Liver (tissue), 8 donors: ENCODE measurements at regions not wholly inside any gene's neighbourhood (a gene's known extent, or its start where the extent isn't known, plus 50 kb on each side); places are given as distances from the start of the nearest gene placed in this dataset.

Experiments used
- DNase-seq: peaks from one replicate; pipeline ENCODE4 v3.0.0-alpha.2; 2017; ENCODE audit warnings: low spot score
- H3K27ac ChIP-seq, 2 donors: one replicate each; pipeline ENCODE4 v1.7.0; 2013; ENCODE audit warnings: inconsistent platforms in 2 of 2, low read length in 2 of 2, control low read depth in 1 of 2, low read depth in 1 of 2, mild to moderate bottlenecking in 1 of 2
- H3K27me3 ChIP-seq, 4 donors: one replicate each; pipeline versions ENCODE4 v1.6.1 to v1.7.0; 2013; ENCODE audit warnings: low read length in 3 of 4, inconsistent platforms in 1 of 4, mild to moderate bottlenecking in 1 of 4, moderate library complexity in 1 of 4; ENCODE audit not compliant: control insufficient read depth in 4 of 4, insufficient read depth in 4 of 4
- H3K36me3 ChIP-seq, 4 donors: one replicate each; pipeline versions ENCODE4 v1.6.1 to v1.7.0; 2013; ENCODE audit warnings: low read length in 3 of 4, mild to moderate bottlenecking in 3 of 4, low read depth in 1 of 4, moderate library complexity in 1 of 4; ENCODE audit not compliant: control insufficient read depth in 4 of 4, insufficient read depth in 3 of 4
- H3K4me1 ChIP-seq, 4 donors: one replicate each; pipeline versions ENCODE4 v1.6.1 to v1.7.0; 2013; ENCODE audit warnings: low read length in 3 of 4, mild to moderate bottlenecking in 3 of 4, moderate library complexity in 1 of 4; ENCODE audit not compliant: control insufficient read depth in 4 of 4, insufficient read depth in 4 of 4
- H3K4me3 ChIP-seq, 3 donors: one replicate each; pipeline versions ENCODE4 v1.6.1 to v1.7.0; 2013; ENCODE audit warnings: low read length in 3 of 3, control low read depth in 1 of 3, low read depth in 1 of 3, mild to moderate bottlenecking in 1 of 3
- H3K9ac ChIP-seq, 2 donors: one replicate each; pipeline ENCODE4 v1.7.0; 2013; ENCODE audit warnings: low read length in 2 of 2, mild to moderate bottlenecking in 2 of 2, moderate library complexity in 2 of 2, control low read depth in 1 of 2, low read depth in 1 of 2
- H3K9me3 ChIP-seq, 4 donors: one replicate each; pipeline versions ENCODE4 v1.6.1 to v1.7.0; 2013; ENCODE audit warnings: low read length in 3 of 4; ENCODE audit not compliant: control insufficient read depth in 4 of 4
- FOXA1 ChIP-seq: IDR thresholded peaks from 2 replicates; pipeline ENCODE4 v1.6.1; 2016; ENCODE audit warnings: antibody characterized with exemption
- FOXA2 ChIP-seq: IDR thresholded peaks from 2 replicates; pipeline ENCODE4 v1.6.1; 2016; ENCODE audit warnings: antibody characterized with exemption
- GABPA ChIP-seq, 2 donors: IDR thresholded peaks in 1 of 2; conservative IDR thresholded peaks in 1 of 2; 2 replicates each; pipeline ENCODE4 v1.6.1; 2016; ENCODE audit warnings: antibody characterized with exemption in 2 of 2, mild to moderate bottlenecking in 1 of 2, moderate library complexity in 1 of 2
- HNF4A ChIP-seq, 2 donors: conservative IDR thresholded peaks; 2 replicates each; pipeline ENCODE4 v1.6.1; 2016; ENCODE audit warnings: antibody characterized with exemption in 2 of 2, mild to moderate bottlenecking in 2 of 2
- JUND ChIP-seq, 2 donors: IDR thresholded peaks; 2 replicates each; pipeline ENCODE4 v1.6.1; 2016; ENCODE audit warnings: antibody characterized with exemption in 2 of 2
- NR2F2 ChIP-seq: IDR thresholded peaks from 2 replicates; pipeline ENCODE4 v1.6.1; 2016; ENCODE audit warnings: antibody characterized with exemption
- RXRA ChIP-seq, 2 donors: IDR thresholded peaks; 2 replicates each; pipeline ENCODE4 v1.6.1; 2017 to 2018; ENCODE audit warnings: antibody characterized with exemption in 2 of 2, mild to moderate bottlenecking in 1 of 2
- SP1 ChIP-seq: IDR thresholded peaks from 2 replicates; pipeline ENCODE4 v1.6.1; 2018; ENCODE audit warnings: antibody characterized with exemption, mild to moderate bottlenecking
- YY1 ChIP-seq: IDR thresholded peaks from 2 replicates; pipeline ENCODE4 v1.6.1; 2016; ENCODE audit warnings: antibody characterized with exemption, mild to moderate bottlenecking
- WGBS: extraction: QIAGEN DNeasy Blood & Tissue Kit; methylation state at CpG from one replicate; pipeline ENCODE4 v1.1.7; 2013; 5-methylcytosine and 5-hydroxymethylcytosine counted together
- TF ChIP-seq, protein P1 (sequence below): IDR thresholded peaks from 2 replicates; pipeline ENCODE4 v1.6.1; 2016; ENCODE audit warnings: antibody characterized with exemption
- TF ChIP-seq, protein P2 (sequence below): IDR thresholded peaks from 2 replicates; pipeline ENCODE4 v1.6.1; 2016; ENCODE audit warnings: antibody characterized with exemption
- TF ChIP-seq, protein P3 (sequence below): IDR thresholded peaks from 2 replicates; pipeline ENCODE4 v1.6.1; 2016; ENCODE audit warnings: antibody characterized with exemption, mild to moderate bottlenecking
- TF ChIP-seq, protein P4 (sequence below): fragments of 150-350 bp; IDR thresholded peaks from 2 replicates; pipeline ENCODE4 v1.5.1; 2017; ENCODE audit warnings: improper control_type of control experiment, low read depth, low read length; ENCODE audit not compliant: missing input control
- donor health status: healthy.
- donor health status: healthy.
- donor health status: healthy.
- donor health status: healthy.
- donor health status: healthy.

DNA sequence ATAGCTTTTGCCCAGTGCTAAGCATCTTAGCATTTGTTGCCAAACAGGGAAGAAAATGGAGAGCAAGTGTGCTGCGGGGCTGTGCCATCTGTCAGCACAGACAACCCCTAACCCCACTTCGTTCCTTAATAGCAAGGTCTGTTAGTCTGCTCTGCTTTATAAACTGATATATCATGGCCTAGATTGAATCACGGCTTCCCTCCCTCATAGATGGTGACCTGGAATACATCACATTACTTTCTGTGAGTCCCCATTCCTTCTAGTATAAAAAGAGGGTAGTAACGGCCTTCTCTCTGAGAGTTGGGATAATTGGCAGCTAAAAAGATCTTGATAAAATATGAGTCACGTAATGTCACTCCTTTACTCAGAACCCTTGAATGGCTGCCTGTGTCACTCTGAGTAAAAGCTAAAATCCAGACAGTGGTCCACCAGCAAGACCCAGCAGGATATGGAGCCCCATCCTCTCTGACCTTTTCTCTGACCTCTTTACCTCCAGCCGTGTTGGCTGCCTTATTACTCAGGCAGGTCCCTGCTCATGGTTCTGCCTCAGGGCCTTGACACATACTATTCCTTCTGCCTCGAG, 151.7 kb downstream of the DLEU7 start:
- TF ChIP-seq JUND (IDR thresholded peaks at IDR 0.05) (no peak), YY1 (no peak), HNF4A (conservative IDR thresholded peaks at IDR 0.05) (no peak)
- Histone ChIP-seq H3K4me1 (no peaks in the 10 kb centered on the region), H3K9me3 (no peaks in the 10 kb centered on the region), H3K36me3 (no peaks in the 10 kb centered on the region), H3K9ac (no peak overlapping the region), H3K27me3 (no peaks in the 10 kb centered on the region), H3K27ac (no peak overlapping the region), H3K4me3 (no peak overlapping the region)
- DNase-seq: no peak
- WGBS: 73% methylated on average over 7 of the region's 7 CpGs

DNA sequence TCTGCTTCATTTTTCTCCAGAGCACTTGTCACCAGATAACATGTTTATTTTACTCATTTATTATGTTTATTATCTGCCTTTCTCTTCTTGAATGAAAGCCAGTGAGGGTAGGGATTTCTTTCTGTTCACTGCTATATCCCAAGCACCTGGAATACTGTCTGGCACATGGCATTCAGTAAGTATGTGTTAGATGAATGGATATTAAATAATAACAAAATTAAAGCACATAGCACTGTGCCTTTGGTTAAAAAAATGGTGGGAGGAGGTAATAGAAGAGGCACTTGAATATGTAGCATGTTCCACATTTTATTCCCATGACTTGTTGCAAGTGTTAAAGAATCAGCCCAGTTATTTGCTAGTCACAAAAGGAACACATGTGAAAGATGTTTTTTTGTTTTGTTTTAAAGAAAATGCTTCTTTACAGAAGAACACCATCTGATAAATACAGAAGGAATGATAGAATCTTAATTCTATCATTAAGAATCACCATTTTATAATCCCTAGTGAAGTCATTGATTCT, 151.0 kb downstream of the DLEU7 start:
- H3K4me1 ChIP-seq: no peaks in the 10 kb centered on the region
- H3K9me3 ChIP-seq: no peaks in the 10 kb centered on the region
- H3K4me3 ChIP-seq: no peak overlapping the region
- no peaks in the 10 kb centered on the region for H3K27me3 ChIP-seq
- TF ChIP-seq JUND (IDR thresholded peaks at IDR 0.05) (no peak), HNF4A (conservative IDR thresholded peaks at IDR 0.05) (no peak), SP1 (no peak), YY1 (no peak), RXRA (IDR thresholded peaks at IDR 0.05) (no peak), GABPA (IDR thresholded peaks at IDR 0.05 in 1 of 2, conservative IDR thresholded peaks at IDR 0.05 in 1 of 2) (no peak), FOXA2 (no peak), FOXA1 (no peak), NR2F2 (no peak)
- TF ChIP-seq, protein P1, sequence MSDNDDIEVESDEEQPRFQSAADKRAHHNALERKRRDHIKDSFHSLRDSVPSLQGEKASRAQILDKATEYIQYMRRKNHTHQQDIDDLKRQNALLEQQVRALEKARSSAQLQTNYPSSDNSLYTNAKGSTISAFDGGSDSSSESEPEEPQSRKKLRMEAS: no peak
- TF ChIP-seq, protein P2, sequence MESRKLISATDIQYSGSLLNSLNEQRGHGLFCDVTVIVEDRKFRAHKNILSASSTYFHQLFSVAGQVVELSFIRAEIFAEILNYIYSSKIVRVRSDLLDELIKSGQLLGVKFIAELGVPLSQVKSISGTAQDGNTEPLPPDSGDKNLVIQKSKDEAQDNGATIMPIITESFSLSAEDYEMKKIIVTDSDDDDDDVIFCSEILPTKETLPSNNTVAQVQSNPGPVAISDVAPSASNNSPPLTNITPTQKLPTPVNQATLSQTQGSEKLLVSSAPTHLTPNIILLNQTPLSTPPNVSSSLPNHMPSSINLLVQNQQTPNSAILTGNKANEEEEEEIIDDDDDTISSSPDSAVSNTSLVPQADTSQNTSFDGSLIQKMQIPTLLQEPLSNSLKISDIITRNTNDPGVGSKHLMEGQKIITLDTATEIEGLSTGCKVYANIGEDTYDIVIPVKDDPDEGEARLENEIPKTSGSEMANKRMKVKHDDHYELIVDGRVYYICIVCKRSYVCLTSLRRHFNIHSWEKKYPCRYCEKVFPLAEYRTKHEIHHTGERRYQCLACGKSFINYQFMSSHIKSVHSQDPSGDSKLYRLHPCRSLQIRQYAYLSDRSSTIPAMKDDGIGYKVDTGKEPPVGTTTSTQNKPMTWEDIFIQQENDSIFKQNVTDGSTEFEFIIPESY: no peak
- TF ChIP-seq, protein P3, sequence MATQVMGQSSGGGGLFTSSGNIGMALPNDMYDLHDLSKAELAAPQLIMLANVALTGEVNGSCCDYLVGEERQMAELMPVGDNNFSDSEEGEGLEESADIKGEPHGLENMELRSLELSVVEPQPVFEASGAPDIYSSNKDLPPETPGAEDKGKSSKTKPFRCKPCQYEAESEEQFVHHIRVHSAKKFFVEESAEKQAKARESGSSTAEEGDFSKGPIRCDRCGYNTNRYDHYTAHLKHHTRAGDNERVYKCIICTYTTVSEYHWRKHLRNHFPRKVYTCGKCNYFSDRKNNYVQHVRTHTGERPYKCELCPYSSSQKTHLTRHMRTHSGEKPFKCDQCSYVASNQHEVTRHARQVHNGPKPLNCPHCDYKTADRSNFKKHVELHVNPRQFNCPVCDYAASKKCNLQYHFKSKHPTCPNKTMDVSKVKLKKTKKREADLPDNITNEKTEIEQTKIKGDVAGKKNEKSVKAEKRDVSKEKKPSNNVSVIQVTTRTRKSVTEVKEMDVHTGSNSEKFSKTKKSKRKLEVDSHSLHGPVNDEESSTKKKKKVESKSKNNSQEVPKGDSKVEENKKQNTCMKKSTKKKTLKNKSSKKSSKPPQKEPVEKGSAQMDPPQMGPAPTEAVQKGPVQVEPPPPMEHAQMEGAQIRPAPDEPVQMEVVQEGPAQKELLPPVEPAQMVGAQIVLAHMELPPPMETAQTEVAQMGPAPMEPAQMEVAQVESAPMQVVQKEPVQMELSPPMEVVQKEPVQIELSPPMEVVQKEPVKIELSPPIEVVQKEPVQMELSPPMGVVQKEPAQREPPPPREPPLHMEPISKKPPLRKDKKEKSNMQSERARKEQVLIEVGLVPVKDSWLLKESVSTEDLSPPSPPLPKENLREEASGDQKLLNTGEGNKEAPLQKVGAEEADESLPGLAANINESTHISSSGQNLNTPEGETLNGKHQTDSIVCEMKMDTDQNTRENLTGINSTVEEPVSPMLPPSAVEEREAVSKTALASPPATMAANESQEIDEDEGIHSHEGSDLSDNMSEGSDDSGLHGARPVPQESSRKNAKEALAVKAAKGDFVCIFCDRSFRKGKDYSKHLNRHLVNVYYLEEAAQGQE: no peak
- H3K9ac ChIP-seq: no peak overlapping the region
- H3K36me3 ChIP-seq: no peaks in the 10 kb centered on the region
- DNase-seq: no peak
- H3K27ac ChIP-seq: no peak overlapping the region

DNA sequence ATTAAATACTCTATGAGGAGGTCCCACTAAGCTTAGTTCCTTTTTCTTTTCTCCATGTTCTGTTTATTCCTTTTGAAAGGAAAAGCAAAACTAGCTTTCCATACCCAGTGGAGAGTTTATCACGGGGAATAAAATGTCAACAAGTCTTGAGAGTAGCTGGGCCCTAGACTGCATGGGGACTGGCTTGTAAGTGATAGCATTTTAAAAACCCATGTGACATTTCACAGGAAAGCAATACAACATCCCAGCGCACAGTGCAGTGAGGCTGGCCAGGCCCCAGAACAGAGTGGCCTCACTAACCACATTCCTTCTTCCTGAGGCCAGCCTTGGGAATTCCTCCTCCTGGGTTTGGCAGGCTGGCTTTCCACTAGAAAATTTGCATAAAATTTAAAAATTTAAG, 149.8 kb downstream of the DLEU7 start:
- WGBS: 74% methylated on average over 2 of the region's 2 CpGs
- no peaks in the 10 kb centered on the region for H3K9me3 ChIP-seq
- H3K27me3 ChIP-seq: no peaks in the 10 kb centered on the region
- no peak overlapping the region for H3K4me3 ChIP-seq
- no peaks in the 10 kb centered on the region for H3K4me1 ChIP-seq
- H3K27ac ChIP-seq: no peak overlapping the region
- H3K36me3 ChIP-seq: no peaks in the 10 kb centered on the region
- H3K9ac ChIP-seq: no peak overlapping the region
- DNase-seq: no peak
- TF ChIP-seq JUND (IDR thresholded peaks at IDR 0.05) (no peak), FOXA2 (no peak), NR2F2 (no peak), HNF4A (conservative IDR thresholded peaks at IDR 0.05) (no peak), SP1 (no peak)
- TF ChIP-seq, protein P3: no peak
- TF ChIP-seq, protein P4, sequence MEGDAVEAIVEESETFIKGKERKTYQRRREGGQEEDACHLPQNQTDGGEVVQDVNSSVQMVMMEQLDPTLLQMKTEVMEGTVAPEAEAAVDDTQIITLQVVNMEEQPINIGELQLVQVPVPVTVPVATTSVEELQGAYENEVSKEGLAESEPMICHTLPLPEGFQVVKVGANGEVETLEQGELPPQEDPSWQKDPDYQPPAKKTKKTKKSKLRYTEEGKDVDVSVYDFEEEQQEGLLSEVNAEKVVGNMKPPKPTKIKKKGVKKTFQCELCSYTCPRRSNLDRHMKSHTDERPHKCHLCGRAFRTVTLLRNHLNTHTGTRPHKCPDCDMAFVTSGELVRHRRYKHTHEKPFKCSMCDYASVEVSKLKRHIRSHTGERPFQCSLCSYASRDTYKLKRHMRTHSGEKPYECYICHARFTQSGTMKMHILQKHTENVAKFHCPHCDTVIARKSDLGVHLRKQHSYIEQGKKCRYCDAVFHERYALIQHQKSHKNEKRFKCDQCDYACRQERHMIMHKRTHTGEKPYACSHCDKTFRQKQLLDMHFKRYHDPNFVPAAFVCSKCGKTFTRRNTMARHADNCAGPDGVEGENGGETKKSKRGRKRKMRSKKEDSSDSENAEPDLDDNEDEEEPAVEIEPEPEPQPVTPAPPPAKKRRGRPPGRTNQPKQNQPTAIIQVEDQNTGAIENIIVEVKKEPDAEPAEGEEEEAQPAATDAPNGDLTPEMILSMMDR: no peak
